IMR-90 (cell line): ENCODE measurements at regions not wholly inside any gene's neighbourhood (a gene's known extent, or its start where the extent isn't known, plus 50 kb on each side); places are given as distances from the start of the nearest gene placed in this dataset.
A peak's percentile ranks its signal among the peaks of the same experiment; 100 is the strongest.

Experiments
- ATAC-seq: fragments of 200-7000 bp; cut with Tn5 transposase; 2 replicates; pipeline ENCODE4 v1.9.1; 2020; ENCODE audit warnings: low read depth, mild to moderate bottlenecking, moderate library complexity
- BruUV-seq: library from RNA; stranded (reverse); fragments of 400-500 nt; replicated peaks from 2 replicates; lab custom pipeline; 2021; lab: Mats Ljungman, UMichigan
- CTCF ChIA-PET: fragments of 300-600 bp; formaldehyde crosslinking; extraction: SDS; loops from one replicate; lab custom pipeline; 2021; ENCODE audit warnings: antibody characterized with exemption; lab: Yijun Ruan, JAX
- POLR2A ChIA-PET: fragments of 300-600 bp; sonication (Branson Sonifier 250); formaldehyde crosslinking; loops from one replicate; lab custom pipeline; 2022; ENCODE audit warnings: antibody characterized with exemption; ENCODE audit not compliant: unreplicated experiment; lab: Charles Lee
- DNase-seq: peaks from one replicate; pipeline ENCODE4 v3.0.0; 2013
- H2AFZ ChIP-seq: replicated peaks from 2 replicates; pipeline ENCODE3; 2013; ENCODE audit warnings: low read length, mild to moderate bottlenecking; ENCODE audit not compliant: poor library complexity
- H2AK5ac ChIP-seq: 2 replicates; pipeline ENCODE4 v1.6.1; 2013; ENCODE audit warnings: low read depth, low read length, inconsistent platforms
- H2AK9ac ChIP-seq: replicated peaks from 2 replicates; pipeline ENCODE3; 2013; ENCODE audit warnings: mild to moderate bottlenecking, low read depth, low read length, moderate library complexity; ENCODE audit not compliant: poor library complexity
- H2BK120ac ChIP-seq: 2 replicates; pipeline ENCODE4 v1.6.1; 2013; ENCODE audit warnings: low read depth, low read length, inconsistent platforms
- H2BK15ac ChIP-seq: 3 replicates; pipeline ENCODE4 v1.6.1; 2013; ENCODE audit warnings: low read depth, low read length, inconsistent platforms
- H2BK20ac ChIP-seq: 2 replicates; pipeline ENCODE4 v1.6.1; 2013; ENCODE audit warnings: low read depth, mild to moderate bottlenecking, inconsistent platforms, low read length, moderate library complexity
- H2BK5ac ChIP-seq: 2 replicates; pipeline ENCODE4 v1.6.1; 2013; ENCODE audit warnings: mild to moderate bottlenecking, low read depth, low read length, inconsistent platforms; ENCODE audit not compliant: poor library complexity, severe bottlenecking
- H3K14ac ChIP-seq: replicated peaks from 2 replicates; pipeline ENCODE4 v1.6.1; 2013; ENCODE audit warnings: low read depth, low read length, inconsistent platforms
- H3K18ac ChIP-seq: 2 replicates; pipeline ENCODE4 v1.6.1; 2013; ENCODE audit warnings: low read depth, low read length, control low read depth
- H3K23ac ChIP-seq: 2 replicates; pipeline ENCODE4 v1.6.1; 2013; ENCODE audit warnings: low read depth, low read length, inconsistent platforms
- H3K27ac ChIP-seq: 2 replicates; pipeline ENCODE4 v1.5.1; 2013; ENCODE audit warnings: mild to moderate bottlenecking, control low read depth, low read length; ENCODE audit not compliant: insufficient read depth
- H3K27me3 ChIP-seq: 2 replicates; pipeline ENCODE4 v1.6.1; 2013; ENCODE audit warnings: low read length; ENCODE audit not compliant: control insufficient read depth, insufficient read depth
- H3K36me3 ChIP-seq: 2 replicates; pipeline ENCODE4 v1.6.1; 2013; ENCODE audit warnings: low read length, mixed read lengths; ENCODE audit not compliant: control insufficient read depth, insufficient read depth
- H3K4ac ChIP-seq: 2 replicates; pipeline ENCODE4 v1.6.1; 2013; ENCODE audit warnings: low read depth, low read length, inconsistent platforms
- H3K4me1 ChIP-seq: 2 replicates; pipeline ENCODE4 v1.6.1; 2013; ENCODE audit warnings: low read length, mixed read lengths; ENCODE audit not compliant: control insufficient read depth, insufficient read depth
- H3K4me2 ChIP-seq: 2 replicates; pipeline ENCODE4 v1.6.1; 2013; ENCODE audit warnings: low read depth, mild to moderate bottlenecking, control low read depth, low read length, moderate library complexity
- H3K4me3 ChIP-seq: 2 replicates; pipeline ENCODE4 v1.5.1; 2013; ENCODE audit warnings: low read depth, mild to moderate bottlenecking, control low read depth, low read length, moderate library complexity; ENCODE audit not compliant: insufficient read depth
- H3K56ac ChIP-seq: 2 replicates; pipeline ENCODE4 v1.6.1; 2013; ENCODE audit warnings: low read length, inconsistent platforms; ENCODE audit not compliant: insufficient read depth; ENCODE audit errors: extremely low read depth
- H3K79me1 ChIP-seq, 2 experiments: 2 replicates each; pipeline ENCODE4 v1.6.1; 2013; ENCODE audit warnings: low read length in 2 of 2, inconsistent platforms in 1 of 2, low read depth in 1 of 2
- H3K9ac ChIP-seq: 2 replicates; pipeline ENCODE4 v1.6.1; 2013; ENCODE audit warnings: low read depth, low read length, control low read depth
- H3K9me1 ChIP-seq: 2 replicates; pipeline ENCODE4 v1.6.1; 2013; ENCODE audit warnings: low read length, inconsistent platforms; ENCODE audit not compliant: insufficient read depth
- H3K9me3 ChIP-seq: 2 replicates; pipeline ENCODE4 v1.6.1; 2013; ENCODE audit warnings: low read length; ENCODE audit not compliant: control insufficient read depth, insufficient read depth
- H4K20me1 ChIP-seq: 2 replicates; pipeline ENCODE4 v1.6.1; 2013; ENCODE audit warnings: low read length, inconsistent platforms; ENCODE audit not compliant: insufficient read depth
- H4K5ac ChIP-seq: 2 replicates; pipeline ENCODE4 v1.6.1; 2013; ENCODE audit warnings: mild to moderate bottlenecking, low read depth, low read length, control low read depth
- H4K8ac ChIP-seq, 2 experiments: 2 replicates each; pipeline ENCODE4 v1.6.1; 2013; ENCODE audit warnings: low read depth in 2 of 2, low read length in 2 of 2, control low read depth in 1 of 2, inconsistent platforms in 1 of 2
- H4K91ac ChIP-seq: 2 replicates; pipeline ENCODE4 v1.6.1; 2013; ENCODE audit warnings: low read depth, low read length, inconsistent platforms; ENCODE audit not compliant: insufficient read depth
- BHLHE40 ChIP-seq: fragments of 150-350 bp; IDR thresholded peaks from 2 replicates; pipeline ENCODE4 v1.6.1; 2016; ENCODE audit warnings: mild to moderate bottlenecking, low read depth, low read length
- CEBPB ChIP-seq: IDR thresholded peaks from 2 replicates; pipeline ENCODE4 v1.6.1; 2012; ENCODE audit warnings: low read depth, low read length, improper control_type of control experiment
- CHD1 ChIP-seq: IDR thresholded peaks from 2 replicates; pipeline ENCODE4 v1.6.1; 2012; ENCODE audit warnings: low read depth, low read length, improper control_type of control experiment
- CTCF ChIP-seq: conservative IDR thresholded peaks from 2 replicates; pipeline ENCODE4 v1.5.1; 2012; ENCODE audit warnings: mild to moderate bottlenecking, low read depth, low read length, improper control_type of control experiment
- ELK1 ChIP-seq: fragments of 150-350 bp; IDR thresholded peaks from 2 replicates; pipeline ENCODE4 v1.6.1; 2016; ENCODE audit warnings: low read depth, mild to moderate bottlenecking, low read length, moderate library complexity, borderline replicate concordance
- FOS ChIP-seq: fragments of 150-350 bp; IDR thresholded peaks from 2 replicates; pipeline ENCODE4 v1.6.1; 2016; ENCODE audit warnings: low read depth, low read length
- MAFK ChIP-seq: IDR thresholded peaks from 2 replicates; pipeline ENCODE4 v1.6.1; 2012; ENCODE audit warnings: low read depth, low read length, improper control_type of control experiment
- MAZ ChIP-seq: IDR thresholded peaks from 2 replicates; pipeline ENCODE4 v1.6.1; 2012; ENCODE audit warnings: low read depth, mild to moderate bottlenecking, low read length, improper control_type of control experiment, moderate library complexity, borderline replicate concordance
- MXI1 ChIP-seq: IDR thresholded peaks from 2 replicates; pipeline ENCODE4 v1.6.1; 2012; ENCODE audit warnings: low read depth, mild to moderate bottlenecking, low read length, moderate library complexity, borderline replicate concordance
- NFE2L2 ChIP-seq: fragments of 150-350 bp; IDR thresholded peaks from 2 replicates; pipeline ENCODE4 v1.6.1; 2016; ENCODE audit warnings: low read depth, mild to moderate bottlenecking, low read length
- POLR2A ChIP-seq: IDR thresholded peaks from 2 replicates; pipeline ENCODE4 v1.6.1; 2012; ENCODE audit warnings: mild to moderate bottlenecking, low read depth, low read length
- RAD21 ChIP-seq: IDR thresholded peaks from 2 replicates; pipeline ENCODE4 v1.6.1; 2012; ENCODE audit warnings: low read length, improper control_type of control experiment
- RCOR1 ChIP-seq: IDR thresholded peaks from 2 replicates; pipeline ENCODE4 v1.6.1; 2012; ENCODE audit warnings: mild to moderate bottlenecking, low read length, improper control_type of control experiment; ENCODE audit not compliant: insufficient replicate concordance
- RFX5 ChIP-seq: IDR thresholded peaks from 2 replicates; pipeline ENCODE4 v1.8.0; 2012; ENCODE audit warnings: low read depth, mild to moderate bottlenecking, low read length, moderate library complexity
- SMC3 ChIP-seq: fragments of 150-350 bp; IDR thresholded peaks from 2 replicates; pipeline ENCODE4 v1.6.1; 2016; ENCODE audit warnings: low read depth, mild to moderate bottlenecking, antibody characterized with exemption, low read length, moderate library complexity
- USF2 ChIP-seq: fragments of 150-350 bp; IDR thresholded peaks from 2 replicates; pipeline ENCODE4 v1.6.1; 2017; ENCODE audit warnings: mild to moderate bottlenecking, antibody characterized with exemption, low read length, low read depth
- WGBS, 2 experiments: methylation state at CpG; one replicate each; pipeline versions ENCODE4 v1.1.5 to v1.1.7; 2013; ENCODE audit warnings: missing lambda C conversion rate in 2 of 2; ENCODE audit not compliant: insufficient read length in 1 of 2; ENCODE audit errors: extremely low coverage in 2 of 2; 5-methylcytosine and 5-hydroxymethylcytosine counted together
- dilution Hi-C: fragments of 300-500 bp; cut with HindIII; formaldehyde crosslinking; loops from one replicate; pipeline ENCODE4 v1.14.3; 2018; ENCODE audit warnings: low sequenced_read_pairs; ENCODE audit not compliant: unreplicated experiment
- in situ Hi-C: fragments of 300-500 bp; cut with MboI; formaldehyde crosslinking; loops from 3 replicates; pipeline ENCODE4 v1.14.3; 2019; ENCODE audit warnings: low sequenced_read_pairs, inconsistent platforms, mixed read lengths
- intact Hi-C: fragments of 100-400 bp; cut with micrococcal nuclease; formaldehyde crosslinking; loops from 2 replicates; pipeline ENCODE4 v1.10.0; 2022

- Histone ChIP-seq H3K27ac (peak overlapping the region; percentile 21; the same call in 1 of the 2 replicates), H2BK120ac (peak overlapping the region; percentile 41), H3K4me1 (peaks cover 9% of the 10 kb centered on the region), H3K4ac (peak overlapping the region; percentile 38), H3K4me2 (no peak overlapping the region), H3K79me1 (no peaks in the 10 kb centered on the region), H4K5ac (peak overlapping the region; percentile 85), H3K4me3 (no peak overlapping the region), H2AK5ac (no peak overlapping the region; the same call in 1 of the 2 replicates), H3K9me1 (no peaks in the 10 kb centered on the region), H2AFZ (peak overlapping the region; percentile 28), H3K14ac (no peak overlapping the region), H2AK9ac (no peak overlapping the region), H2BK15ac (peak overlapping the region; percentile 56; the same call in 1 of the 3 replicates), H3K27me3 (no peaks in the 10 kb centered on the region), H3K23ac (no peak overlapping the region), H4K20me1 (no peaks in the 10 kb centered on the region), H4K8ac (peak overlapping the region in 1 of 2 experiments; percentile 84; a peak in 2 of 4 replicates), H3K9me3 (no peaks in the 10 kb centered on the region; the same call in 1 of the 2 replicates), H3K18ac (peak overlapping the region; percentile 83; the same call in 1 of the 2 replicates), H4K91ac (peak overlapping the region; percentile 71), H3K36me3 (no peaks in the 10 kb centered on the region), H3K56ac (no peak overlapping the region), H3K9ac (no peak overlapping the region), H2BK5ac (peak overlapping the region; percentile 68), H2BK20ac (peak overlapping the region; percentile 75; the same call in 1 of the 2 replicates)
- in situ Hi-C loops (no loop called here), dilution Hi-C loops (no loop called here), intact Hi-C loops (no loop called here)
- no TSS peak for BruUV-seq
- ATAC-seq (no peak), DNase-seq (no peak)
- ChIA-PET POLR2A (no interaction called here), CTCF (no interaction called here)
- no CpG with 5 or more reads among the region's 2 CpGs for WGBS, 2 experiments
- no peak for TF ChIP-seq FOS
- TF ChIP-seq CEBPB = no peak
- TF ChIP-seq RFX5 = no peak
- no peak for TF ChIP-seq SMC3
- no peak for TF ChIP-seq MAFK
- TF ChIP-seq ELK1 = no peak
- TF ChIP-seq USF2 = no peak
- no peak for TF ChIP-seq CHD1
- no peak for TF ChIP-seq CTCF
- TF ChIP-seq MAZ = no peak
- no peak for TF ChIP-seq POLR2A
- no peak for TF ChIP-seq BHLHE40
- no peak for TF ChIP-seq RAD21
- no peak for TF ChIP-seq RCOR1
- no peak for TF ChIP-seq NFE2L2
- no peak for TF ChIP-seq MXI1
Measured at GRCh38 chr12:86723326-86723725, 467.1 kb upstream of the MGAT4C start.
